HG02943 (cell line): ENCODE measurements at regions not wholly inside any gene's neighbourhood (a gene's known extent, or its start where the extent isn't known, plus 50 kb on each side); places are given as distances from the start of the nearest gene placed in this dataset.
"Not testable (repeated sequence)": the region's sequence is repeated elsewhere in the genome, so short reads cannot be mapped to it uniquely, and the experiment has no call there.

Experiments used
- ATAC-seq: cut with Tn5 transposase; IDR thresholded peaks from one replicate; pipeline ENCODE4 v1.9.1; 2021; ENCODE audit warnings: mild to moderate bottlenecking, low read depth, moderate library complexity; ENCODE audit not compliant: unreplicated experiment

- ATAC-seq, result no peak
Observed at GRCh38 chr22:22714600-22715335, 70.4 kb downstream of the GGTLC2 start.

- no peak for ATAC-seq
Observed at GRCh38 chr22:22716136-22716665, 71.8 kb downstream of the GGTLC2 start.

- ATAC-seq, result no peak
Observed at GRCh38 chr22:22717664-22718063, 73.2 kb downstream of the GGTLC2 start.

- ATAC-seq, result peak; percentile 64
Observed at GRCh38 chr22:22720201-22720723, 75.8 kb downstream of the GGTLC2 start.

DNA sequence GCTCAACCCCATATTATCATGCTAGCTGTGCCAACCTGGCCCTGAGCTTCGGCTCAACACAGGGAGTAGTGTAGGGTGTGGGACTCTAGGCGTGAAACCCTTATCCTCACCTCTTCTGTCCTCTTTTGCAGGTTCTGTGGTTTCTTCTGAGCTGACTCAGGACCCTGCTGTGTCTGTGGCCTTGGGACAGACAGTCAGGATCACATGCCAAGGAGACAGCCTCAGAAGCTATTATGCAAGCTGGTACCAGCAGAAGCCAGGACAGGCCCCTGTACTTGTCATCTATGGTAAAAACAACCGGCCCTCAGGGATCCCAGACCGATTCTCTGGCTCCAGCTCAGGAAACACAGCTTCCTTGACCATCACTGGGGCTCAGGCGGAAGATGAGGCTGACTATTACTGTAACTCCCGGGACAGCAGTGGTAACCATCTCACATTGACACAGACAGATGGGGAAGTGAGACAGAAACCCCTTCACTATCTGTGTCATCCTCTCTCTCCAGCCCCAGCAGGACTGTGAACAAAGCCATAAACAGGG, 76.4 kb downstream of the GGTLC2 start:
- peak; percentile 69 for ATAC-seq

DNA sequence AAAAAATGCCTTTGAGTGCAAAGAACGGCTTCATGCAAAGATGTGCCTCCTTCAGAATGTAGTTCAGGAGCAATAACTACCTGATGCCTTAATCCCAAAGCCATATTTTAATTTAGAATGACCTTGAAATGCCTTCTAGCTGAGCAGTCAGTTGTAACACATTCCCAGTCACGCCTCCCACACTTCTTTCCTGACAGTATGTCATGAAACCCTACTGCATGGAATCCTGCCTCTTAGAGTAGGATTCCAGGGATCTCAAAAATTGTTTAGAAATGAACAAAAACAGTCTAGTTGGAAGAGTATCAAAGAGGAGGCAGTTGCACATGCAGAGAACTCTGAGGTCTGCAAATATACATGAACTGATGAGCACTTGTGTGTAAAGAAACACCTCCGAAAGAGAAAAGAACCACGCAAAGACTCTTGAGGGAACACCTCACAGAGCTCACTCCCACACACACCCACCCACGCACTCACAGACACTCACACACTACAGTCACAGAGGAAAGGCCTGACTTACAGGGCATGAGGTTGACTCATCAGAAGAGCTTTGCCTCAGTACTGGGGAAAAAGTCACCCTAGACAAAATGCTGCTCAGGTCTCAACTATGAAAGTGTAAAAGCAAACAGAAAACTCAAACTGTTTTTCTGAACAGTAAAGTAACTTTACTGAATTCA, 77.4 kb downstream of the GGTLC2 start:
- no peak for ATAC-seq

DNA sequence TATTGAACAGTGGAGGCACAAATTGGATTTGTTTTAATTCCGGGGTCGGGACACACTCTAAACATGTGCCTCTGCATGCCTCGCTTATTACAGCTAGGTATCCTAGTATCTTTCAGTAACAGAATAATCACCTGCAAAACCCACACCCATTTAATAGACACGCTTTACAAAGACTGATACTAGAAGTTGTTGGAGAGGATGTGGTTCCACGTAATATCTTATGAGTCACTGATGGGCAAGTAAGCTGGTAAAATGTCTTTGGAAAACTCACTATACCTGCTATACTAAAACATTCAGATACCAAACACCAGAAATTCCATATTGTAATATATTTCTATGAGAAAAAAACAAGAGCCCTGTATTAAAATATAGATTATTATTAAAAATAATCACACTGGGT, 84.0 kb downstream of the GGTLC2 start:
- no peak for ATAC-seq

GRCh38 chr22:22730655-22731373, 86.4 kb downstream of the GGTLC2 start:
- ATAC-seq, result no peak

GRCh38 chr22:22731374-22731676, 86.9 kb downstream of the GGTLC2 start:
- ATAC-seq, result no peak

DNA sequence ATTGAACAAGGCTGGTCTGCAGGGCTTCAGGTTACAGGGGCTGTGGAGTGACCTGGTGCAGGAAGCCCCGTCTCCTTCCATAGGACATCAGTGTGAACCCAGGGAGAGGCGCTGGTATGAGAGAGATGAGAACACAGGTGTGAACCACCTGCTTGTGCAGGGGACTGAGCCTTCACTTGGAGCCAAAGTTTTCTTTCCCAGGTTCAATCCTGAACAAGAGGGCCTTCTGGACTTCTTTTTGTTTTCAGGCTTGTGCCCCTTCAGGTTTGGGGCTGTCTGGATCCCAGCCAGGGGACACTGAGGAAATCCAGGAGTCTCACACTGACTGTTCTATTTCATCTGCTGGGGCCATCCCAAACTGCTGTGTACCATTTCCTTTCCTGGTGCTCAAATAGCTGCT, 88.6 kb downstream of the GGTLC2 start:
- not testable (repeated sequence) for ATAC-seq

DNA sequence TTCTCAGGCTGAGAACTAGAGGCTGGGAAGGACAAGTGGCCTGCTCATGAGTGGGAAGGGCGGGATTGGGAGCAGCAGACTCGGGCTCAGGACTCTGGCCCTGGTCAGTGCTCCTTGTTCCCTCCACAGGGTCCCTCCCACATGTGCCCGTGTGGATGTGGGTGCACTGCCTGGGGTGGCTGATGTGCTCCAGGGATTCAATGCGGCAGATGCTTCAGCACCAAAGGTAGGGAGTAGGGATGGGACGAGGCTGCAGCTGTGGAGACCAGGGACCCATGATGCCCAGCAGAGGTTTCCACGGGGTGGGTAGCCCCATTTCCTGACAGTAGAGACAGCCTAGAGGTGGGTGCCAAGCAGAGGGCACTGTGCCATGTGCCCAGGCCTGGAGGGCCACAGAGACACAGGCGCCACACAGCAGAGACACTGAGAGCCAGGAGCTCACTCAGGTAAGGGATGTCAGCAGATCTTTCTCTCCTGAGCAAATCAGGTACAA, 89.5 kb downstream of the GGTLC2 start:
- ATAC-seq, result no peak

DNA sequence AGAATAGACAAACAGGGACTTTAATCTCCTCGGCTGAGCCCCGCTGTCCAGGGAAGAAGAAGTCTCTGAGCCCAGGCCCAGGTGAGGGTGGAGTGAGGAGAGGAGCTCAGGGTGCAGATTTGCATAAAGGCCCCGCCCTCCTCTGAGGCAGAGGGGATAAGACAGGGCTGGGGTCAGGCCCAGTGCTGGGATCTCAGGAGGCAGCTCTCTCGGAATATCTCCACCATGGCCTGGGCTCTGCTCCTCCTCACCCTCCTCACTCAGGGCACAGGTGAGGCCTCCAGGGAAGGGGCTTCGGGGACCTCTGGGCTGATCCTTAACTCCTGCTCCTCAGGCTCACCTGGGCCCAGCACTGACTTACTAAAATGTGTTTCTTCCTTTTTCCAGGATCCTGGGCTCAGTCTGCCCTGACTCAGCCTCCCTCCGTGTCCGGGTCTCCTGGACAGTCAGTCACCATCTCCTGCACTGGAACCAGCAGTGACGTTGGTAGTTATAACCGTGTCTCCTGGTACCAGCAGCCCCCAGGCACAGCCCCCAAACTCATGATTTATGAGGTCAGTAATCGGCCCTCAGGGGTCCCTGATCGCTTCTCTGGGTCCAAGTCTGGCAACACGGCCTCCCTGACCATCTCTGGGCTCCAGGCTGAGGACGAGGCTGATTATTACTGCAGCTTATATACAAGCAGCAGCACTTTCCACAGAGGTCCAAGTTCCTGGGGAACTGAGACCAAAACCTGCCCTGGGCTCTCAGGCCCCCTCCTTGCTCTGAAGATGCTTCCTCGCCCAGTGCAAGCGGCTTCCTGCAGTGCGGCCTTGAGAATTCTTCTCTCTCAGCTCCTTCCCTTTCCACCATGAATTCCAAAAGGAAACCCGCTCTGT, 90.2 kb downstream of the GGTLC2 start:
- not testable (repeated sequence) for ATAC-seq

GRCh38 chr22:22735276-22735675, 90.9 kb downstream of the GGTLC2 start:
- not testable (repeated sequence) for ATAC-seq

- ATAC-seq, result no peak
Observed at GRCh38 chr22:22735695-22736611, 91.5 kb downstream of the GGTLC2 start.

DNA sequence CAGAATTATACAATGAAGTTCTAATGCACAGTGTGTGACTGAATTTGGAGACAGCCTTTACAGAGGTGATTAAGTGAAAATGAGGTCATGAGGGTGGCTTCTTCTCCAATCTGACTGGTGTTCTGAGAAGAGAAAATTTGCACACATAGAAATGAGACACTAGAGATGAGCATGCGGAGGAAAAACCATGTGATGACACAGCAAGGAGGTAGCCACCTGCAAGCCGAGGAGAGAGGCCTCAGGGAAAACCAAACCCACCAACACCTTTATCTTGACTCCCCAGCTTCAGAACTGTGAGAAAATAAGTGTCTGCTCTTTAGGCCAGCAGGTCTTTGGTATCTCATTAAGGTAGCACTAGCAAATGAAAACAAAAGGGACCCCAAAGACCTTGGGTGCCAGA, 93.2 kb downstream of the GGTLC2 start:
- no peak for ATAC-seq

DNA sequence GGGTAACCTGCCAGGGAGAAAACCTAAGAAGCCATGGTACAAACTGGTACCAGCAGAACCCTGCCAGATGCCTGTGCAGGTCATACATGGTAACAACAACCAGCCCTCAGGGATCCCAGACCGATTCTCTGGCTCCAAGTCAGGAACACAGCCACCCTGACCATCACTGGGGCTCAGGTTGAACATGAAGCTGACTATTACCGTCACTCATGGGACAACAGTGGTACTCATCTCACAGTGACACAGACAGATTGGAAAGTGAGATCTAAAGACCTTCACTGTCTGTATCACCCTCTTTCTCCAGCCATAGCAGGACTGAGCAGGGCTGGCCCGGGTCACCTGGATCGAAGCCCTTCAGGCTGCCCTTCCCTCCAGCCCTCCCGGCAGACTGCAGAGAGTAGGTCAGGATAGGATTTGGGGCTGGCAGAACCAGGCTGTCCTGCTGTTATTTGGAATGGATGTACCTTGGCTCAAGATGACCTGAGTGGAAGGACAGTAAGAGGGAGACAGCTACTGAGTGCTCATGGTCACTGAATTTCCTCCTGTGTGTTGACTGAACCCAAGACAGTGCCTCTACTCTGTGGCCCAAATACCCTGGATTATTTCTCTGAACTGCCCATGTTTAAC, 94.7 kb downstream of the GGTLC2 start:
- ATAC-seq, result no peak

GRCh38 chr22:22740560-22741276, 96.3 kb downstream of the GGTLC2 start:
- ATAC-seq, result no peak

DNA sequence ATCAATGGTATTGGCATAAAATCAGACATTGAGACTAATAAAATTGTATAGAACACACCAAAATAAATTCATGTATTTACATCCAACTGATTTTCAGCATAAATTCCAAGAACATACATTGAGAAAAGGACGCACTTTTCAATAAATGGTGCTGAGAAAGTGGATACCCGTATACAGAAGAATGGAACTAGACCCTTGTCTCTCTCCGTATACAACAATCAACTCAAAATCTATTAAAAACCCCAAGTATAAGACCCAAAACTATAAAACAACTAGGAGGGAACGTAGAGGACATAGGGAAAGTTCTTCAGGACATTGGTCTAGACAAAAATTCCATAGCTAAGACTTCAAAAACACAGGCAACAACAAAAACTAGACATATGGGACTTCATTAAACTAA, 97.4 kb downstream of the GGTLC2 start:
- no peak for ATAC-seq
